CD14-positive monocyte (primary cell): ENCODE measurements at regions not wholly inside any gene's neighbourhood (a gene's known extent, or its start where the extent isn't known, plus 50 kb on each side); places are given as distances from the start of the nearest gene placed in this dataset.

Source experiments
- DNase-seq, 3 donors: peaks; one replicate each; pipeline ENCODE4 v3.0.0-alpha.2; 2011 to 2022
- H2AFZ ChIP-seq: 2 replicates; pipeline ENCODE4 v1.6.0; 2012; ENCODE audit warnings: mild to moderate bottlenecking, low read depth, low read length, inconsistent platforms; ENCODE audit not compliant: insufficient read depth, poor library complexity, severe bottlenecking
- H3K27ac ChIP-seq, 2 donors: 1 replicate in 1 of 2; 2 replicates in 1 of 2; pipeline ENCODE4 v1.5.1; 2012 to 2013; ENCODE audit warnings: low read length in 2 of 2, control low read depth in 1 of 2, inconsistent platforms in 1 of 2, low read depth in 1 of 2, mild to moderate bottlenecking in 1 of 2
- H3K27me3 ChIP-seq, 2 donors: one replicate each; pipeline versions ENCODE4 v1.6.0 to v1.6.1; 2011 to 2013; ENCODE audit warnings: low read length in 2 of 2; ENCODE audit not compliant: control insufficient read depth in 2 of 2, insufficient read depth in 2 of 2
- H3K36me3 ChIP-seq, 2 donors: replicated peaks in 1 of 2; 1 replicate in 1 of 2; 2 replicates in 1 of 2; pipeline versions ENCODE4 v1.5.1 to v1.6.1; 2012 to 2013; ENCODE audit warnings: low read length in 2 of 2, control low read depth in 1 of 2, inconsistent platforms in 1 of 2, mild to moderate bottlenecking in 1 of 2; ENCODE audit not compliant: insufficient read depth in 2 of 2, control insufficient read depth in 1 of 2
- H3K4me1 ChIP-seq, 2 donors: 1 replicate in 1 of 2; 2 replicates in 1 of 2; pipeline versions ENCODE4 v1.5.1 to v1.6.1; 2012 to 2013; ENCODE audit warnings: low read length in 2 of 2, control low read depth in 1 of 2, inconsistent platforms in 1 of 2, mild to moderate bottlenecking in 1 of 2, moderate library complexity in 1 of 2; ENCODE audit not compliant: insufficient read depth in 2 of 2, control insufficient read depth in 1 of 2
- H3K4me2 ChIP-seq: replicated peaks from 2 replicates; pipeline ENCODE3; 2012; ENCODE audit warnings: low read length, moderate library complexity, mild to moderate bottlenecking; ENCODE audit not compliant: poor library complexity, severe bottlenecking; ENCODE audit errors: extremely low read depth
- H3K4me3 ChIP-seq, 3 experiments: fragments of 200-600 bp in 1 of 3; sonication (generic) in 1 of 3; replicated peaks in 1 of 3; 1 replicate in 2 of 3; 2 replicates in 1 of 3; pipeline ENCODE4 v1.5.1; 2011 to 2013; ENCODE audit warnings: low read length in 3 of 3, mild to moderate bottlenecking in 3 of 3, control low read depth in 2 of 3, low read depth in 2 of 3, inconsistent platforms in 1 of 3, moderate library complexity in 1 of 3
- H3K79me2 ChIP-seq: 2 replicates; pipeline ENCODE4 v1.6.0; 2012; ENCODE audit warnings: mild to moderate bottlenecking, control low read depth, inconsistent platforms, low read length, moderate library complexity; ENCODE audit not compliant: insufficient read depth
- H3K9ac ChIP-seq: 2 replicates; pipeline ENCODE4 v1.6.0; 2017; ENCODE audit warnings: low read length, mild to moderate bottlenecking; ENCODE audit not compliant: insufficient read depth, poor library complexity, severe bottlenecking
- H3K9me3 ChIP-seq, 2 donors: replicated peaks in 1 of 2; 1 replicate in 1 of 2; 2 replicates in 1 of 2; pipeline versions ENCODE4 v1.5.1 to v1.6.1; 2012 to 2013; ENCODE audit warnings: low read length in 2 of 2, control low read depth in 1 of 2; ENCODE audit not compliant: control insufficient read depth in 1 of 2, insufficient read depth in 1 of 2
- H4K20me1 ChIP-seq: 2 replicates; pipeline ENCODE4 v1.6.0; 2012; ENCODE audit warnings: mild to moderate bottlenecking, low read length, control low read depth, moderate library complexity; ENCODE audit not compliant: insufficient read depth
- H3K27ac Mint-ChIP-seq, 7 donors: one replicate each; pipeline ENCODE4 v1.8.0; 2020; ENCODE audit warnings: mild to moderate bottlenecking in 7 of 7, mixed read lengths in 7 of 7, moderate library complexity in 6 of 7, inconsistent platforms in 2 of 7
- H3K27me3 Mint-ChIP-seq, 3 donors: one replicate each; pipeline ENCODE4 v1.8.0; 2021 to 2022; ENCODE audit warnings: low read depth in 3 of 3, mild to moderate bottlenecking in 3 of 3, mixed read lengths in 3 of 3, moderate library complexity in 3 of 3, inconsistent platforms in 1 of 3
- H3K36me3 Mint-ChIP-seq, 2 donors: one replicate each; pipeline ENCODE4 v1.8.0; 2020; ENCODE audit warnings: mixed read lengths in 2 of 2, inconsistent platforms in 1 of 2, mild to moderate bottlenecking in 1 of 2
- H3K4me1 Mint-ChIP-seq: one replicate; pipeline ENCODE4 v1.8.0; 2020; ENCODE audit warnings: mild to moderate bottlenecking, mixed read lengths
- H3K4me3 Mint-ChIP-seq, 2 donors: one replicate each; pipeline ENCODE4 v1.8.0; 2020; ENCODE audit warnings: mild to moderate bottlenecking in 2 of 2, mixed read lengths in 2 of 2, moderate library complexity in 1 of 2
- H3K9me3 Mint-ChIP-seq, 7 donors: one replicate each; pipeline ENCODE4 v1.8.0; 2020 to 2022; ENCODE audit warnings: mixed read lengths in 7 of 7, mild to moderate bottlenecking in 6 of 7, moderate library complexity in 6 of 7, inconsistent platforms in 2 of 7
- CTCF ChIP-seq: fragments of 200-600 bp; IDR thresholded peaks from one replicate; pipeline ENCODE4 v1.8.0; 2022; ENCODE audit warnings: antibody characterized with exemption, mild to moderate bottlenecking
- WGBS: methylation state at CpG from one replicate; pipeline ENCODE4 v1.1.5; 2013; ENCODE audit warnings: missing lambda C conversion rate; ENCODE audit not compliant: insufficient coverage; 5-methylcytosine and 5-hydroxymethylcytosine counted together
- intact Hi-C, 2 donors: fragments of 100-400 bp; cut with micrococcal nuclease; formaldehyde crosslinking; loops; one replicate each; pipeline versions ENCODE4 v1.15.0 to v1.15.1; 2023

GRCh38 chr16:87108278-87108677, 208.9 kb downstream of the C16orf95 start:
- TF ChIP-seq CTCF = no peak
- Histone ChIP-seq H2AFZ (no peak overlapping the region), H3K36me3 (no peaks in the 10 kb centered on the region), H3K4me1 (no peaks in the 10 kb centered on the region), H3K79me2 (no peaks in the 10 kb centered on the region), H3K27ac (no peak overlapping the region), H3K4me3 (no peak overlapping the region), H3K4me2 (no peak overlapping the region), H4K20me1 (no peaks in the 10 kb centered on the region), H3K27me3 (no peaks in the 10 kb centered on the region), H3K9me3 (no peaks in the 10 kb centered on the region), H3K9ac (no peak overlapping the region)
- Mint-ChIP-seq H3K27me3 (peaks cover 7 to 11% (median 10%) of the 10 kb centered on the region in 3 donors), H3K36me3 (no peaks in the 10 kb centered on the region), H3K27ac (no peak overlapping the region), H3K9me3 (peaks cover 0 to 8% (median 4%) of the 10 kb centered on the region in 7 donors), H3K4me3 (no peak overlapping the region), H3K4me1 (no peaks in the 10 kb centered on the region)
- DNase-seq = no peak
- WGBS = 40% methylated on average over 1 of the region's 4 CpGs
- intact Hi-C loops = no loop called here

- DNase-seq = no peak
- no peaks in the 10 kb centered on the region for H4K20me1 ChIP-seq
- no peak overlapping the region for H3K27ac ChIP-seq
- H3K27ac Mint-ChIP-seq = no peak overlapping the region
- no peak overlapping the region for H3K9ac ChIP-seq
- H2AFZ ChIP-seq = no peak overlapping the region
- no peak overlapping the region for H3K4me2 ChIP-seq
- H3K4me3 ChIP-seq = no peak overlapping the region
- H3K9me3 Mint-ChIP-seq = peaks cover 0 to 8% (median 3%) of the 10 kb centered on the region in 7 donors
- no peaks in the 10 kb centered on the region for H3K4me1 ChIP-seq
- H3K36me3 Mint-ChIP-seq = no peaks in the 10 kb centered on the region
- H3K79me2 ChIP-seq = no peaks in the 10 kb centered on the region
- intact Hi-C loops = no loop called here
- H3K4me1 Mint-ChIP-seq = no peaks in the 10 kb centered on the region
- H3K9me3 ChIP-seq = no peaks in the 10 kb centered on the region
- no peaks in the 10 kb centered on the region for H3K36me3 ChIP-seq
- TF ChIP-seq CTCF = no peak
- no CpG with 5 or more reads among the region's 1 CpG for WGBS
- no peaks in the 10 kb centered on the region for H3K27me3 ChIP-seq
- peaks cover 7 to 10% (median 8%) of the 10 kb centered on the region in 3 donors for H3K27me3 Mint-ChIP-seq
- H3K4me3 Mint-ChIP-seq = no peak overlapping the region
Measured at GRCh38 chr16:87108941-87109340, 208.3 kb downstream of the C16orf95 start.
